ENCODE measurements at regions not wholly inside any gene's neighbourhood (a gene's known extent, or its start where the extent isn't known, plus 50 kb on each side); places are given as distances from the start of the nearest gene placed in this dataset.

GRCh38 chr19:28051047-28051446 lies 1161.9 kb downstream of the UQCRFS1 start:
- TF ChIP-seq EZH2phosphoT487 (IDR thresholded peaks at IDR 0.05; ENCODE audit: borderline replicate concordance) (no peak), CTCF (conservative IDR thresholded peaks at IDR 0.05; ENCODE audit: low read length) (no peak)
- Histone ChIP-seq H3K9ac (ENCODE audit: low read depth, low read length, poor library complexity, severe bottlenecking) (no peak overlapping the region), H3K36me3 (ENCODE audit: insufficient read depth, low read length) (no peaks in the 10 kb centered on the region), H3K4me3 (ENCODE audit: low read length, poor library complexity, severe bottlenecking) (no peak overlapping the region), H3K4me1 (ENCODE audit: insufficient read depth, low read length, poor library complexity, severe bottlenecking) (no peaks in the 10 kb centered on the region), H3K79me2 (ENCODE audit: insufficient read depth, low read length) (no peaks in the 10 kb centered on the region), H3K9me2 (replicated peaks; ENCODE audit: low read depth, low read length) (no peaks in the 10 kb centered on the region), H2AFZ (ENCODE audit: low read length) (no peak overlapping the region), H3K9me3 (ENCODE audit: insufficient read depth, low read depth, low read length) (peaks cover 14% of the 10 kb centered on the region; the same call in 1 of the 2 replicates), H3K4me2 (ENCODE audit: low read depth, low read length, poor library complexity, severe bottlenecking) (no peak overlapping the region), H3F3A (ENCODE audit: low read depth) (no peaks in the 10 kb centered on the region), H4K20me1 (ENCODE audit: insufficient read depth, low read length, poor library complexity, severe bottlenecking) (no peaks in the 10 kb centered on the region), H3K27me3 (ENCODE audit: insufficient read depth, low read length, poor library complexity, severe bottlenecking) (no peaks in the 10 kb centered on the region)

- no peak overlapping the region for H3K4me3 ChIP-seq (ENCODE audit: low read length, poor library complexity, severe bottlenecking)
- TF ChIP-seq CTCF (conservative IDR thresholded peaks at IDR 0.05; ENCODE audit: low read length): no peak
Observed at GRCh38 chr19:28049875-28050274, 1163.1 kb downstream of the UQCRFS1 start.

GRCh38 chr19:28046932-28047331 lies 1166.0 kb downstream of the UQCRFS1 start:
- no peak overlapping the region for H3K9ac ChIP-seq (ENCODE audit: low read depth, low read length, poor library complexity, severe bottlenecking)
- H3K9me2 ChIP-seq (replicated peaks; ENCODE audit: low read depth, low read length): no peaks in the 10 kb centered on the region
- H3K27me3 ChIP-seq (ENCODE audit: insufficient read depth, low read length, poor library complexity, severe bottlenecking): no peaks in the 10 kb centered on the region
- no peaks in the 10 kb centered on the region for H3K36me3 ChIP-seq (ENCODE audit: insufficient read depth, low read length)
- TF ChIP-seq CTCF (conservative IDR thresholded peaks at IDR 0.05; ENCODE audit: low read length) (no peak), EZH2phosphoT487 (IDR thresholded peaks at IDR 0.05; ENCODE audit: borderline replicate concordance) (no peak)
- H3K79me2 ChIP-seq (ENCODE audit: insufficient read depth, low read length): no peaks in the 10 kb centered on the region
- no peak overlapping the region for H2AFZ ChIP-seq (ENCODE audit: low read length)
- H3K4me1 ChIP-seq (ENCODE audit: insufficient read depth, low read length, poor library complexity, severe bottlenecking): no peaks in the 10 kb centered on the region
- no peak overlapping the region for H3K4me3 ChIP-seq (ENCODE audit: low read length, poor library complexity, severe bottlenecking)
- no peaks in the 10 kb centered on the region for H4K20me1 ChIP-seq (ENCODE audit: insufficient read depth, low read length, poor library complexity, severe bottlenecking)
- H3K4me2 ChIP-seq (ENCODE audit: low read depth, low read length, poor library complexity, severe bottlenecking): no peak overlapping the region
- no peaks in the 10 kb centered on the region for H3F3A ChIP-seq (ENCODE audit: low read depth)
- H3K9me3 ChIP-seq (ENCODE audit: insufficient read depth, low read depth, low read length): peaks cover 18% of the 10 kb centered on the region; the same call in 1 of the 2 replicates

More at GRCh38 chr19:28049875-28050274, 1163.1 kb downstream of the UQCRFS1 start:
- no peak overlapping the region for H3K9ac ChIP-seq (ENCODE audit: low read depth, low read length, poor library complexity, severe bottlenecking)
- no peaks in the 10 kb centered on the region for H3K4me1 ChIP-seq (ENCODE audit: insufficient read depth, low read length, poor library complexity, severe bottlenecking)
- peaks cover 18% of the 10 kb centered on the region; the same call in 1 of the 2 replicates for H3K9me3 ChIP-seq (ENCODE audit: insufficient read depth, low read depth, low read length)
- H2AFZ ChIP-seq (ENCODE audit: low read length): no peak overlapping the region
- no peaks in the 10 kb centered on the region for H3F3A ChIP-seq (ENCODE audit: low read depth)
- H3K27me3 ChIP-seq (ENCODE audit: insufficient read depth, low read length, poor library complexity, severe bottlenecking): no peaks in the 10 kb centered on the region
- H3K79me2 ChIP-seq (ENCODE audit: insufficient read depth, low read length): no peaks in the 10 kb centered on the region
- H3K4me2 ChIP-seq (ENCODE audit: low read depth, low read length, poor library complexity, severe bottlenecking): no peak overlapping the region
- H3K36me3 ChIP-seq (ENCODE audit: insufficient read depth, low read length): no peaks in the 10 kb centered on the region
- H4K20me1 ChIP-seq (ENCODE audit: insufficient read depth, low read length, poor library complexity, severe bottlenecking): no peaks in the 10 kb centered on the region
- H3K9me2 ChIP-seq (replicated peaks; ENCODE audit: low read depth, low read length): no peaks in the 10 kb centered on the region

Measured in Loucy (cell line).